WI38 (cell line): ENCODE measurements at regions not wholly inside any gene's neighbourhood (a gene's known extent, or its start where the extent isn't known, plus 50 kb on each side); places are given as distances from the start of the nearest gene placed in this dataset.

Experiments used
- H3K4me3 ChIP-seq: 2 replicates; pipeline ENCODE4 v1.5.1; 2011; ENCODE audit warnings: low read depth, mild to moderate bottlenecking, control low read depth, low read length
- TF ChIP-seq, protein P1 (sequence below): IDR thresholded peaks from 2 replicates; pipeline ENCODE4 v1.5.1; 2012; ENCODE audit warnings: low read depth, mild to moderate bottlenecking, control low read depth, low read length

DNA sequence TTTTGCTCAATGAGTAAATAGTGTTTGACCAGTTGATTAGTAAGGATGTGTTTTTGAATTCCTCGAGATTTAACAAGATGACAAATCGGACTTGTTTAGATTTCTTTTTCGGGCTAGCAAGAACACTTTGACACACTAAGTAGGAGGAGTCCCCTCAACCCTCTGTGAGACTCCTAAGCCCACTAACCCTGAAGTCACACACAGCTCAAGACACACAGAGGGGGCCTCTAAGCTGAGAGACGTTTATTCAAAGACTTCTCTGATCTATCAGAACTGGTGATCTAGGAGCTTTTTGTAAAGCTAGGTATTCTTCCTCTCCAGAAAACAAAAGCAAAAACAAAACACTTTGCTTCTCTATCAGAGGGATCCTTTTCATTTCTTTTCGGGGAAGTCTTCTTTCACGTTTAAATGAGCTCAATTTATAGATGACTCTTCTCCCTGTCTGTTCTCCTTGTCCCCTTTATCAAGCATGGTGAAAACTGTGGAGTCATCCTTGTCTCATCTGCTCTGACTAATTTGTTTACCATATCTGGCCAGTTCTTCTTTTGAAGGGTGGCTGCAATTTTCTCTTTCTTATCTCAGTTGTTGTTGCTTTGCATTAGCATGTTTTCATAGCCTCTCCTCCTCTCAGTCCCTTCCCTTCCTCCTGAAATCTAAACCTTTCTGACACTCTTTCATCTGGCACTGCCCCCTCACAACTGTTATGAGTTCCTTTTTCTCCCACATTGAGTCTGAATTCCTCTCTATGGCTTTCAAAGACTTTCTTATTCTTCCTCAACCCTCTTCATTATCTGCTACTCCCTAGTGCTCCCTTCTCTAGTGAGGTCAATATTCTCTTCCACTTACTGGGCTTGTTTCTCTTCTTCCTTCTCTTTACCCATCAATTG lies 68.5 kb upstream of the RAI14 start:
- H3K4me3 ChIP-seq: peak overlapping the region; percentile 39

DNA sequence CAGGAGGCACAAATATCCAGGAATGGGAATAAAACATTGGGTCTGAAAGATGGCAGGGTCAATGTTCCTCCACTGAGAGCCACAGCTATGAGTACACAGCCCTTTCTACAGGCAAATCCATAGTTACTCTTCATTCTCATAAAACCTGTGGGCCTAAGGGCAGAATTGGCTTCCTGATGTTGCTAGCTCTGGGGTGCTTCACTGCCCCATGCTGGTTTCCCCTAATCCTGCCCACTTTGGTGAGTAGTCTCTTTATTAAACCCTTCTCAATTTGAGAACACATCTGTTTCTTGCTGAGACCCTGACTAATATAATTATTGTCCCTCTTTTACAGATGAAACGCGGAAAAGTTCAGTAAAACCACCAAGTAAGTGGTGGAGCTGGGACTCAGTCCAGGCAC lies 66.3 kb upstream of the RAI14 start:
- TF ChIP-seq, protein P1, sequence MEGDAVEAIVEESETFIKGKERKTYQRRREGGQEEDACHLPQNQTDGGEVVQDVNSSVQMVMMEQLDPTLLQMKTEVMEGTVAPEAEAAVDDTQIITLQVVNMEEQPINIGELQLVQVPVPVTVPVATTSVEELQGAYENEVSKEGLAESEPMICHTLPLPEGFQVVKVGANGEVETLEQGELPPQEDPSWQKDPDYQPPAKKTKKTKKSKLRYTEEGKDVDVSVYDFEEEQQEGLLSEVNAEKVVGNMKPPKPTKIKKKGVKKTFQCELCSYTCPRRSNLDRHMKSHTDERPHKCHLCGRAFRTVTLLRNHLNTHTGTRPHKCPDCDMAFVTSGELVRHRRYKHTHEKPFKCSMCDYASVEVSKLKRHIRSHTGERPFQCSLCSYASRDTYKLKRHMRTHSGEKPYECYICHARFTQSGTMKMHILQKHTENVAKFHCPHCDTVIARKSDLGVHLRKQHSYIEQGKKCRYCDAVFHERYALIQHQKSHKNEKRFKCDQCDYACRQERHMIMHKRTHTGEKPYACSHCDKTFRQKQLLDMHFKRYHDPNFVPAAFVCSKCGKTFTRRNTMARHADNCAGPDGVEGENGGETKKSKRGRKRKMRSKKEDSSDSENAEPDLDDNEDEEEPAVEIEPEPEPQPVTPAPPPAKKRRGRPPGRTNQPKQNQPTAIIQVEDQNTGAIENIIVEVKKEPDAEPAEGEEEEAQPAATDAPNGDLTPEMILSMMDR: no peak
- H3K4me3 ChIP-seq: no peak overlapping the region

More for the DNA sequence above, 68.5 kb upstream of the RAI14 start:
- TF ChIP-seq, protein P1: no peak

DNA sequence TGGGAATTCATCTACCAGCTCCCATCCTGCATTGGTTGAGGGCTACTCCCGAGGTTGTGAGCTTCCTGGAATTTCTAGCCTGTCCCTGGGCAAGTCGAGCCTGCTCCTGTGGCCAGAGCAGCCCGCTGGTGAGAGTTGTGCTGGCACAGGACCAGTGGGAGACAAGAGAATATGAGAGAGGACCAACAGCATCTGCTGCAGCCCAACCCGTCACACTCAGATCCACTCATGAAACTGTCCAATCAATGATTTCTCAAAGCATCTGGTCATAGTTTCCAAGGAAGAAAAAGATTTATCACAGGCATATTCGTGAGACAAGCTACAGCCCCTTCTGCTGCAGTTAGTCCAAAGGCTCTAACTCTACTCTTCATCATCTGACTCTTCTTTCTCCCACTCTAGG lies 64.4 kb upstream of the RAI14 start:
- TF ChIP-seq, protein P1: no peak
- H3K4me3 ChIP-seq: no peak overlapping the region

DNA sequence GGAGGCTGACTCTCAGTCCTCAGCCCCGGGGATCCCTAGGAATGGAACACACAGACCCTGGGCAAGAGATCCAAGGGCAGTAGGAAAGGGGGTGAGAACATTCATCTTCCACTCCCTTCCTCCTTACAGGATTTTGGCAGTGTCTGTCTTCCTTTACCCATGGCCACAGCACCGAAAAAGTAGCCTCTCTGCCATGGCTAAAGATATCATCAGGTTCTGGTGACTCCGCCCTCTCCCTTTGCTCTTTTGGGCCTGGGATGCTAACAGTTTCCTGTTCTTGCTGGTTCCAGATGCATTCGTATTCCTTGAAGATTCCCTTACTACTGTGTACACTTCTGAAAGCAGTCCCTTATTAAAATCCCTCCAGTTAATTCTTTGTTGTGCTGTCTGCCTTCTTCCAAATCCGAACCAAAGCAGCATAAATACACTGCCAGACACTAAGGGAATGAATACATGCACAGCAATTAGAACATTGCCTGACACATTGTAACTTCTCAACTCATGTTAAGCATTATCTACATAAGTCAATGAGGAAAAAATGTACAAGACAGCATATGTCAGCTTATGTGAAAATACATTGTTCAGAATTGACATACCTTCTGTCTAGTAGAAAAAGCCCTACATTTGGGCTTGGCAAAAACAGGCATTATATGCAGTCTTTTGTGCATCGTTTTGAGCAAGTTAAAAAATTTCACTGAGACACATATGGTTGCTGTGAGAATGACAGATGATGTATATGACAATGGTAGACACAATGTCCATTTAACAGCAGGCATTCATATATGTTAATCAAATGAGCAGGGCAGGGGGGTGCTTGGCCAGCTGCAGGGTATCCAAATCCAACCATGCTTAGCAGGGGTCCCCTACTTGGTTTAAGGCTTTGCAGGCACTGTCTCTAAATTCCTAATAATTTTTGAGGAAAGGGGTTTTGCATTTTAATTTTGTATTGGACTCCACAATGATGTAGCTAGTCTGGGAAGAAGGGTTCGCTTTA lies 58.8 kb upstream of the RAI14 start:
- H3K4me3 ChIP-seq: no peak overlapping the region
- TF ChIP-seq, protein P1: no peak

DNA sequence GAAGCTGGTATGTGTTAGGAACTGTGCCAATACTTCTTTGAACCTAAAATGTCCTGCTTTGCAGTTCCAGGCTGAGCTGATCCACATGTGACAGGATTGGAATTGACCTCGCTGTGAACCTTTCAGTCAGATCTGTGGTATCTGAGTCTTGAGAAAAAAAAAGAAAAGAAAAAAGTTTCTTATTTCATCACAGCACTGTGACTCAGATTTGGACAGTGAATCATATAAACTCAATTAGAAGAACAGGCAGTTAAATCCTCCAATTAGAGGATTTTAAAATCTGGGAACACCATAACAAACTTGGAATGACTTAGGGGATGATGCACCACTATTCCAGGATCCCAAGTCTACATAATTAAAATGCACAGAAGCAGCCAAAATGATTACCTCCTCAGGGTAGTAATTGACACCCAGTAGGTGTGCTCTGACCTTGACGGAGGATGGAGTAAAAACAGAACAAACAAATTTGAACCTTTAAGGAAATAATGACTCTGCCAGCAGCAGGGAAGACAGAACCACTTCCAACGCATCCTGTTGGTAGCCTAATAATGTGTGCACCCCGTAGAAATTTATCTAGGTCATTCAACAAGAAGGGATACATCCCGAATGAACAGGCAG lies 57.8 kb upstream of the RAI14 start:
- H3K4me3 ChIP-seq: no peak overlapping the region
- TF ChIP-seq, protein P1: no peak

DNA sequence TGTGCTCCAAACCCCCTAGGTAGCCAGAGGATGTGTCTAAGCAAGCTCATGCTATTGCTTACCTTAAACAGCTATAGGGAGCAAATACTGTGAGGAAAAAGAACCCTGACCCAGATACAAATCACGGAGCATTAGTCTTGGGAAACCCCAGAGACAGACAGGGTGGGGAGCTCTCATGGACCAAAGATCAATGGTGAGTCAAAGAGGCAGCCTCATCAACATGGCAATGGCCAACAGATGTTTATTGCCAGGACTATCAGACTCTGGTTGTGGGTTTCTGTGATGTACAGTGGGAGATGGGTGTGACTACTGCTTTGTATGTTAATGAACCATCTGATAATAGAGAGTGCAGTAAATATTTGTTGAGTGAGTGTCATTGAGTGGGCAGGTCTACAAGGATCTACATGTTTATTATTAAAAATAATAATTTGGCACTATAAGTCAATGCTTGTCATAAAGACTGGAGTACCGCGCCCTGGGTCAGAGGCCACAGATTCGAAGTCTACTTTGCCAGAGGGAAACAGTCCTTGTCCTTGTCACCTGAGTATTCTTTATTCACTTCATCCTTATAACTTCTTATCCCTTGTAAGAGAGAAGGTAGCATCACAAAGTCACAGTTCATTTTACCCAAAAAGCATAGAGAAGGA lies 56.5 kb upstream of the RAI14 start:
- TF ChIP-seq, protein P1: no peak
- H3K4me3 ChIP-seq: no peak overlapping the region
